Breast epithelium (tissue), 3 donors: ENCODE measurements at regions not wholly inside any gene's neighbourhood (a gene's known extent, or its start where the extent isn't known, plus 50 kb on each side); places are given as distances from the start of the nearest gene placed in this dataset.

Experiments
- CTCF ChIP-seq, 3 donors: fragments of 450-650 bp; IDR thresholded peaks; one replicate each; pipeline ENCODE4 v1.5.1; 2016 to 2017; ENCODE audit warnings: antibody characterized with exemption in 3 of 3, mild to moderate bottlenecking in 3 of 3, moderate library complexity in 3 of 3
- POLR2AphosphoS5 ChIP-seq, 3 donors: sonication (generic); formaldehyde crosslinking; IDR thresholded peaks; one replicate each; pipeline ENCODE4 v1.6.1; 2017; ENCODE audit warnings: antibody characterized with exemption in 3 of 3

DNA sequence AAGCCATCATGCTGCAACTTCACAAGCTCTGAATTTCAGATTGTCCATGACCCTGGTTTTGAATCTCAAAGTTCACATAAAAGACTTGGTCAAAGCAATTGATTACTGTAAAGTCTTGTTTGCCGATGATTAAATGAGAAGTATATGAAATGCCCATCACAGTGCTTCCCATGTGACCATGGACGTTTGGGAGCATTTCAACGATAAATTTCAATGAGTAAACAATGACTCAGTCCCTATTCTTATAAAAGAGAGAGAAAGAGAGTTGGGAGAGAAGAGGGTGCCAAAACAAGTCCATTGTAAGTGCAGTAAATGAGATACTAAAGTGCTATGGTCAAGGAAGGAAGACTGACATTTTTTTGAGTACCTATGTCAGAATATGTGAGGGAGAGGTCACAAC, 276.9 kb downstream of the SOX9 start:
- TF ChIP-seq POLR2AphosphoS5 (IDR thresholded peaks at IDR 0.05) (no peak), CTCF (IDR thresholded peaks at IDR 0.05) (no peak)
